OCI-LY7 (cell line): ENCODE measurements at regions not wholly inside any gene's neighbourhood (a gene's known extent, or its start where the extent isn't known, plus 50 kb on each side); places are given as distances from the start of the nearest gene placed in this dataset.

ENCODE experiments used
- BruUV-seq: library from RNA; stranded (reverse); fragments of 400-500 nt; replicated peaks from 2 replicates; lab custom pipeline; 2021; lab: Mats Ljungman, UMichigan
- CTCF ChIA-PET: fragments of 300-600 bp; sonication (Branson Sonifier 250); formaldehyde crosslinking; loops from one replicate; lab custom pipeline; 2022; ENCODE audit warnings: antibody characterized with exemption; ENCODE audit not compliant: unreplicated experiment; lab: Charles Lee
- POLR2A ChIA-PET: fragments of 300-600 bp; sonication (Branson Sonifier 250); formaldehyde crosslinking; loops from one replicate; lab custom pipeline; 2022; ENCODE audit warnings: antibody characterized with exemption; lab: Charles Lee
- DNase-seq: peaks from one replicate; pipeline ENCODE4 v3.0.0-alpha.2; 2015; ENCODE audit warnings: low spot score
- H2AFZ ChIP-seq: fragments of 200-600 bp; sonication (generic), shearing (Covaris generic); 2 replicates; pipeline ENCODE4 v1.6.1; 2014; ENCODE audit warnings: mild to moderate bottlenecking, antibody characterized with exemption, low read length, moderate library complexity
- H3K27ac ChIP-seq: fragments of 200-600 bp; sonication (generic); 2 replicates; pipeline ENCODE4 v1.5.1; 2014; ENCODE audit warnings: mixed run types, low read depth, mild to moderate bottlenecking, moderate library complexity, low read length, inconsistent platforms; ENCODE audit not compliant: poor library complexity, severe bottlenecking
- H3K36me3 ChIP-seq: fragments of 200-600 bp; sonication (generic); 2 replicates; pipeline ENCODE4 v1.6.1; 2014; ENCODE audit warnings: mild to moderate bottlenecking, antibody characterized with exemption, low read length, moderate library complexity, mixed read lengths; ENCODE audit not compliant: insufficient read depth
- H3K4me1 ChIP-seq: fragments of 200-600 bp; sonication (generic); 2 replicates; pipeline ENCODE4 v1.5.1; 2014; ENCODE audit warnings: mild to moderate bottlenecking, low read length; ENCODE audit not compliant: insufficient read depth, poor library complexity, severe bottlenecking
- H3K4me2 ChIP-seq: fragments of 200-600 bp; sonication (generic); 2 replicates; pipeline ENCODE4 v1.6.1; 2014; ENCODE audit warnings: mild to moderate bottlenecking, low read length
- H3K4me3 ChIP-seq: fragments of 200-600 bp; sonication (generic); 2 replicates; pipeline ENCODE4 v1.5.1; 2014; ENCODE audit warnings: mild to moderate bottlenecking, low read depth, low read length; ENCODE audit not compliant: poor library complexity, severe bottlenecking
- H3K79me2 ChIP-seq: fragments of 200-600 bp; sonication (generic); 2 replicates; pipeline ENCODE4 v1.6.1; 2016; ENCODE audit warnings: low read depth, mild to moderate bottlenecking, low read length, moderate library complexity, mixed read lengths; ENCODE audit not compliant: insufficient read depth
- H3K9me2 ChIP-seq: fragments of 200-600 bp; sonication (generic); 2 replicates; pipeline ENCODE4 v1.6.1; 2016; ENCODE audit warnings: mild to moderate bottlenecking, low read length, mixed read lengths; ENCODE audit not compliant: insufficient read depth
- H3K9me3 ChIP-seq: fragments of 200-600 bp; sonication (generic); 2 replicates; pipeline ENCODE4 v1.6.1; 2014; ENCODE audit warnings: mild to moderate bottlenecking, mixed run types, low read length, mixed read lengths
- H4K20me1 ChIP-seq: fragments of 200-600 bp; sonication (generic); 2 replicates; pipeline ENCODE4 v1.6.1; 2014; ENCODE audit warnings: mild to moderate bottlenecking, antibody characterized with exemption, low read length, moderate library complexity, mixed read lengths; ENCODE audit not compliant: insufficient read depth
- EZH2phosphoT487 ChIP-seq: fragments of 200-600 bp; sonication (generic); IDR thresholded peaks from 2 replicates; pipeline ENCODE4 v1.6.1; 2018; ENCODE audit warnings: low read depth, borderline replicate concordance, mild to moderate bottlenecking, mixed run types, antibody characterized with exemption, low read length, moderate library complexity, mixed read lengths
- intact Hi-C: fragments of 100-400 bp; cut with micrococcal nuclease; formaldehyde crosslinking; loops from one replicate; pipeline ENCODE4 v1.10.0; 2022; ENCODE audit not compliant: unreplicated experiment
- TF ChIP-seq, protein P1 (sequence below): fragments of 200-600 bp; sonication (generic); conservative IDR thresholded peaks from 2 replicates; pipeline ENCODE4 v1.5.1; 2014; ENCODE audit warnings: mild to moderate bottlenecking, antibody characterized with exemption, low read length, moderate library complexity, mixed read lengths

DNA sequence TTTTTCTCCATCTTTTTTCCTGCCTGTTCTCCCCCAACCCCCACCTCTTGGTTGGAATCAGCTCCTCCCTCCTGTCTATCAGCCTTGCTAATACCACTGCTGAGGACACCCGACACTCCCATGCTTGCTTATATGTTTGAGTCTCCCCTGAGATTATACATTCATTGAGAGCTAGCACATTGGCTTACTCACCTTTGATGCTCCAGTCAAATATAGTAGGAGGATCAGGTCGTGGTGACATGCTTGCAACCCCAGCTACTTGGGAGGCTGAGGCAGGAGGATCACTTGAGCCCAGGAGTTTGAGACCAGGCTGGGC, 91.5 kb upstream of the CCBE1 start:
- ChIA-PET CTCF (no interaction called here), POLR2A (no interaction called here)
- TF ChIP-seq, protein P1, sequence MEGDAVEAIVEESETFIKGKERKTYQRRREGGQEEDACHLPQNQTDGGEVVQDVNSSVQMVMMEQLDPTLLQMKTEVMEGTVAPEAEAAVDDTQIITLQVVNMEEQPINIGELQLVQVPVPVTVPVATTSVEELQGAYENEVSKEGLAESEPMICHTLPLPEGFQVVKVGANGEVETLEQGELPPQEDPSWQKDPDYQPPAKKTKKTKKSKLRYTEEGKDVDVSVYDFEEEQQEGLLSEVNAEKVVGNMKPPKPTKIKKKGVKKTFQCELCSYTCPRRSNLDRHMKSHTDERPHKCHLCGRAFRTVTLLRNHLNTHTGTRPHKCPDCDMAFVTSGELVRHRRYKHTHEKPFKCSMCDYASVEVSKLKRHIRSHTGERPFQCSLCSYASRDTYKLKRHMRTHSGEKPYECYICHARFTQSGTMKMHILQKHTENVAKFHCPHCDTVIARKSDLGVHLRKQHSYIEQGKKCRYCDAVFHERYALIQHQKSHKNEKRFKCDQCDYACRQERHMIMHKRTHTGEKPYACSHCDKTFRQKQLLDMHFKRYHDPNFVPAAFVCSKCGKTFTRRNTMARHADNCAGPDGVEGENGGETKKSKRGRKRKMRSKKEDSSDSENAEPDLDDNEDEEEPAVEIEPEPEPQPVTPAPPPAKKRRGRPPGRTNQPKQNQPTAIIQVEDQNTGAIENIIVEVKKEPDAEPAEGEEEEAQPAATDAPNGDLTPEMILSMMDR: no peak
- TF ChIP-seq EZH2phosphoT487: no peak
- Histone ChIP-seq H2AFZ (no peak overlapping the region), H3K4me3 (no peak overlapping the region), H3K9me3 (no peaks in the 10 kb centered on the region), H3K36me3 (no peaks in the 10 kb centered on the region), H3K27ac (no peak overlapping the region), H3K4me2 (no peak overlapping the region), H3K79me2 (no peaks in the 10 kb centered on the region), H4K20me1 (no peaks in the 10 kb centered on the region), H3K4me1 (no peaks in the 10 kb centered on the region), H3K9me2 (no peaks in the 10 kb centered on the region)
- no TSS peak for BruUV-seq
- DNase-seq: no peak
- intact Hi-C loops: no loop called here

DNA sequence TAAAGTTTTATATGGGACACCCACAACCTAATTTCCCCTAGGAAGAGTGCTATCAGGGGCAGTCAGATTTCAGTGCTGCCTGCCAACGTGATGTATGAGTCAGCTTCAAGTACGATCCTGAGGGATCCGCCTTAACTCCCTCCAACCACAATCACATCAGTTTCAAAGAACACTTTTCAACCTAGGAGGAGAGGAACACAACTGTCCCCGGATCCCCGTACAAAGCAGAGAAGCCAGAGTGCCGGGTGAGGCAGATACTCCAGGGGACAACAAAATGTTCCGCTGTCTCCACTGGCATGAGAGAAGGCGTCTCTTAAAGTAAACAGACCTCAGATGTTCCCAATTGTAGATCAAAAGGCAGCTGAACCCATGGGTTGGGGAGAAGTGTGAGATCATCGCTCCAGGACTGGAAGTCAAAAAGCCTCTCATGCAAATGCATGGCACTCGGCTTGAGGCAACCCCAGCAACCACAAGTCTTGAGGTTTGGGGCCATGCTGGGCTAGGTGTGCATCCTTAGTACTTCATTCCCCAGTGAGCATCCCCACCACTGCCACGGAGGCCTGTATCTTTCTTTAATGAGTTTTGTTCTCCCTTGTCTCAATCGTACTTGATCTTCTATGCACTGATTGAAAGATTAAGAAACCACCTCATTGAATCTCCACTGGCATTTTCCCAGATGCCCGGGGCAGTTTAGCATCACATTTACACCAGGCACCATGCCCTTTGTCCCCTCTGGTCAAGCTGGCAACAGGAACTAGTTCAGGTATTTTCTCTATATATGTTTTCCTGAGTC, 91.0 kb upstream of the CCBE1 start:
- no peaks in the 10 kb centered on the region for H3K79me2 ChIP-seq
- H3K36me3 ChIP-seq: no peaks in the 10 kb centered on the region
- TF ChIP-seq, protein P1: no peak
- TF ChIP-seq EZH2phosphoT487: no peak
- ChIA-PET POLR2A (no interaction called here), CTCF (no interaction called here)
- no TSS peak for BruUV-seq
- no peak overlapping the region for H3K4me2 ChIP-seq
- DNase-seq: no peak
- H3K27ac ChIP-seq: no peak overlapping the region
- no peak overlapping the region for H2AFZ ChIP-seq
- H3K9me3 ChIP-seq: no peaks in the 10 kb centered on the region
- H4K20me1 ChIP-seq: no peaks in the 10 kb centered on the region
- H3K9me2 ChIP-seq: no peaks in the 10 kb centered on the region
- H3K4me1 ChIP-seq: no peaks in the 10 kb centered on the region
- intact Hi-C loops: no loop called here
- no peak overlapping the region for H3K4me3 ChIP-seq

DNA sequence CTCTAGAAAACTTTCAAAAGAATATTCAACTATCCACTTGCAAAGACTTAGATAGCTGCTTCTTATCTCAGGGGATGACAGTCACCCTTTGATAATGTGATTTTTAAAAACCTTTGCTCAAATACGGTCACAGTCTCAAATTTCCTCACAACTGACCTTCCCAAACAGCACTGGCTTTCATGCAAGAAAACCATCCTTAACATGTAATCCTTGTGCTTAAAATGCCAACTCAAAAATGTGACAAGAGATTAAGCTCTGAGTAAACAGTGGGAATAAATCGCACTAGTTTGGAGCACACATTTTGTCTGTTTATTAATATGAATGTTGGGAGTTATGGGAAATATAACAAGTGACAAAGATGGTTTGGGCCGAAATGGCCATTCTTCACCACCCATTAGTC, 87.5 kb upstream of the CCBE1 start:
- Histone ChIP-seq H2AFZ (no peak overlapping the region), H3K79me2 (no peaks in the 10 kb centered on the region), H3K4me2 (no peak overlapping the region), H3K9me3 (no peaks in the 10 kb centered on the region), H4K20me1 (no peaks in the 10 kb centered on the region), H3K36me3 (no peaks in the 10 kb centered on the region), H3K9me2 (no peaks in the 10 kb centered on the region), H3K4me3 (no peak overlapping the region), H3K4me1 (no peaks in the 10 kb centered on the region), H3K27ac (no peak overlapping the region)
- POLR2A ChIA-PET: interaction anchor here (0.9 kb wide), 1 partner anchor 17 kb away, joined by 3 read pairs; no protein-coding TSS in a partner anchor
- intact Hi-C loops: loop anchor here (5.0 kb wide), 2 partner anchors 208 to 763 kb away; no protein-coding TSS in a partner anchor
- CTCF ChIA-PET: no interaction called here
- no peak for DNase-seq
- no TSS peak for BruUV-seq
- TF ChIP-seq, protein P1: no peak
- TF ChIP-seq EZH2phosphoT487: no peak
